GM23338 (cell line): ENCODE measurements at regions not wholly inside any gene's neighbourhood (a gene's known extent, or its start where the extent isn't known, plus 50 kb on each side); places are given as distances from the start of the nearest gene placed in this dataset.
A peak's percentile ranks its signal among the peaks of the same experiment; 100 is the strongest.

Source experiments
- ATAC-seq: fragments of 200-7000 bp; cut with Tn5 transposase; 3 replicates; pipeline ENCODE4 v1.9.1; 2020
- DNase-seq: peaks from one replicate; pipeline ENCODE4 v3.0.0-alpha.2; 2015; ENCODE audit warnings: low spot score
- H2AFZ ChIP-seq: fragments of 200-600 bp; sonication (generic); 2 replicates; pipeline ENCODE4 v1.8.0; 2016; ENCODE audit warnings: antibody characterized with exemption, mild to moderate bottlenecking, moderate library complexity
- H3F3A ChIP-seq: fragments of 200-600 bp; sonication (generic); replicated peaks from 2 replicates; pipeline ENCODE4 v1.8.0; 2017; ENCODE audit warnings: antibody characterized with exemption, mixed run types, low read depth
- H3K27ac ChIP-seq: fragments of 200-600 bp; sonication (generic); 2 replicates; pipeline ENCODE4 v1.6.1; 2016; ENCODE audit warnings: low read depth
- H3K27me3 ChIP-seq: fragments of 200-600 bp; sonication (generic); 2 replicates; pipeline ENCODE4 v1.8.0; 2016; ENCODE audit warnings: mild to moderate bottlenecking, mixed run types, moderate library complexity; ENCODE audit not compliant: insufficient read depth
- H3K36me3 ChIP-seq: fragments of 200-600 bp; sonication (generic); 2 replicates; pipeline ENCODE4 v1.8.0; 2016; ENCODE audit warnings: mild to moderate bottlenecking; ENCODE audit not compliant: insufficient read depth
- H3K4me1 ChIP-seq: fragments of 200-600 bp; sonication (generic); 2 replicates; pipeline ENCODE4 v1.8.0; 2016; ENCODE audit warnings: mild to moderate bottlenecking, moderate library complexity; ENCODE audit not compliant: insufficient read depth
- H3K4me2 ChIP-seq: fragments of 200-600 bp; sonication (generic); 2 replicates; pipeline ENCODE4 v1.7.1; 2017; ENCODE audit warnings: mixed run types
- H3K4me3 ChIP-seq: fragments of 200-600 bp; sonication (generic); 2 replicates; pipeline ENCODE4 v1.6.1; 2016; ENCODE audit warnings: mixed run types
- H3K79me2 ChIP-seq: fragments of 200-600 bp; sonication (generic); replicated peaks from 2 replicates; pipeline ENCODE4 v1.8.0; 2017; ENCODE audit warnings: mild to moderate bottlenecking; ENCODE audit not compliant: insufficient read depth
- H3K9me2 ChIP-seq: fragments of 200-600 bp; sonication (generic); 2 replicates; pipeline ENCODE4 v1.8.0; 2017; ENCODE audit not compliant: insufficient read depth
- H4K20me1 ChIP-seq: fragments of 200-600 bp; sonication (generic); replicated peaks from 2 replicates; pipeline ENCODE4 v1.8.0; 2017; ENCODE audit warnings: mild to moderate bottlenecking; ENCODE audit not compliant: insufficient read depth
- H3K27ac Mint-ChIP-seq: 2 replicates; pipeline ENCODE4 v1.8.0; 2020; ENCODE audit warnings: inconsistent platforms, mild to moderate bottlenecking, moderate library complexity, mixed read lengths
- H3K27me3 Mint-ChIP-seq: 3 replicates; pipeline ENCODE4 v1.8.0; 2022; ENCODE audit warnings: low read depth, mild to moderate bottlenecking, moderate library complexity, mixed read lengths, inconsistent platforms; ENCODE audit not compliant: insufficient read depth, poor library complexity
- H3K36me3 Mint-ChIP-seq: 3 replicates; pipeline ENCODE4 v1.8.0; 2021; ENCODE audit warnings: low read depth, mild to moderate bottlenecking, inconsistent platforms, moderate library complexity, mixed read lengths
- H3K4me1 Mint-ChIP-seq: 3 replicates; pipeline ENCODE4 v1.8.0; 2020; ENCODE audit warnings: mild to moderate bottlenecking, inconsistent platforms, mixed read lengths
- H3K4me3 Mint-ChIP-seq: 3 replicates; pipeline ENCODE4 v1.8.0; 2021; ENCODE audit warnings: moderate library complexity, mild to moderate bottlenecking, inconsistent platforms, mixed read lengths
- H3K9me3 Mint-ChIP-seq: 3 replicates; pipeline ENCODE4 v1.8.0; 2020; ENCODE audit warnings: moderate library complexity, mild to moderate bottlenecking, inconsistent platforms, mixed read lengths
- CREB1 ChIP-seq: fragments of 250-450 bp; sonication (Bioruptor Pico); IDR thresholded peaks from 2 replicates; pipeline ENCODE4 v1.5.0; 2020; ENCODE audit warnings: low read depth, mild to moderate bottlenecking, moderate library complexity
- EZH2 ChIP-seq: fragments of 200-600 bp; sonication (generic); IDR thresholded peaks from one replicate; pipeline ENCODE4 v1.8.0; 2017; ENCODE audit warnings: antibody characterized with exemption, mild to moderate bottlenecking, low read depth; ENCODE audit not compliant: unreplicated experiment
- JUNB ChIP-seq: IDR thresholded peaks from one replicate; pipeline ENCODE4 v1.6.1; 2016; ENCODE audit warnings: antibody characterized with exemption; ENCODE audit not compliant: unreplicated experiment
- TF ChIP-seq, protein P1 (sequence below): IDR thresholded peaks from one replicate; pipeline ENCODE4 v1.6.1; 2018; ENCODE audit warnings: antibody characterized with exemption; ENCODE audit not compliant: unreplicated experiment
- TF ChIP-seq, protein P2 (sequence below), 2 experiments: fragments of 200-600 bp in 1 of 2; sonication (generic) in 1 of 2; conservative IDR thresholded peaks; 2 replicates each; pipeline versions ENCODE4 v1.5.1 to v1.6.1; 2016 to 2017; ENCODE audit warnings: antibody characterized with exemption in 2 of 2, low read depth in 2 of 2, mild to moderate bottlenecking in 2 of 2, moderate library complexity in 1 of 2

DNA sequence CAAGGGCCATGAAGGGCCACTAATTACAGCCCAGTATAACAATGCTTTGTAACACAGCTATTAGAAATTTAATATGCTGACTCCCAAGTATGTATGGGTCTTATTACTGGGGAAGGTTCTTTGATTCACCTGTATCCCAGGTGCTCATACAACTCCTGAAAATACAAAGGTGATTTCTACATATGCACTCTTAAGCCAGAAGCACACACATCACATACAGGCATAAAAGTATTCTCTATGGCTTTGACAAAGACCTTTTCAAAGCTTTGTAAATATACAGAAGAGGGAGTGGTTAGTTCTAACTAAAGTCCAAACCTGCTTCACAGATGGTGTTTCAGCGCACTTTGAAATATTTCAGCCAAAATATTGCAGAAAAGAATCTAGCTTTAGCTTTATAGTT is 191.5 kb downstream of the SNCA start (continued):
- TF ChIP-seq, protein P1, sequence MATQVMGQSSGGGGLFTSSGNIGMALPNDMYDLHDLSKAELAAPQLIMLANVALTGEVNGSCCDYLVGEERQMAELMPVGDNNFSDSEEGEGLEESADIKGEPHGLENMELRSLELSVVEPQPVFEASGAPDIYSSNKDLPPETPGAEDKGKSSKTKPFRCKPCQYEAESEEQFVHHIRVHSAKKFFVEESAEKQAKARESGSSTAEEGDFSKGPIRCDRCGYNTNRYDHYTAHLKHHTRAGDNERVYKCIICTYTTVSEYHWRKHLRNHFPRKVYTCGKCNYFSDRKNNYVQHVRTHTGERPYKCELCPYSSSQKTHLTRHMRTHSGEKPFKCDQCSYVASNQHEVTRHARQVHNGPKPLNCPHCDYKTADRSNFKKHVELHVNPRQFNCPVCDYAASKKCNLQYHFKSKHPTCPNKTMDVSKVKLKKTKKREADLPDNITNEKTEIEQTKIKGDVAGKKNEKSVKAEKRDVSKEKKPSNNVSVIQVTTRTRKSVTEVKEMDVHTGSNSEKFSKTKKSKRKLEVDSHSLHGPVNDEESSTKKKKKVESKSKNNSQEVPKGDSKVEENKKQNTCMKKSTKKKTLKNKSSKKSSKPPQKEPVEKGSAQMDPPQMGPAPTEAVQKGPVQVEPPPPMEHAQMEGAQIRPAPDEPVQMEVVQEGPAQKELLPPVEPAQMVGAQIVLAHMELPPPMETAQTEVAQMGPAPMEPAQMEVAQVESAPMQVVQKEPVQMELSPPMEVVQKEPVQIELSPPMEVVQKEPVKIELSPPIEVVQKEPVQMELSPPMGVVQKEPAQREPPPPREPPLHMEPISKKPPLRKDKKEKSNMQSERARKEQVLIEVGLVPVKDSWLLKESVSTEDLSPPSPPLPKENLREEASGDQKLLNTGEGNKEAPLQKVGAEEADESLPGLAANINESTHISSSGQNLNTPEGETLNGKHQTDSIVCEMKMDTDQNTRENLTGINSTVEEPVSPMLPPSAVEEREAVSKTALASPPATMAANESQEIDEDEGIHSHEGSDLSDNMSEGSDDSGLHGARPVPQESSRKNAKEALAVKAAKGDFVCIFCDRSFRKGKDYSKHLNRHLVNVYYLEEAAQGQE, result no peak
- no peak for TF ChIP-seq CREB1 (CRISPR knock-in tag)

DNA sequence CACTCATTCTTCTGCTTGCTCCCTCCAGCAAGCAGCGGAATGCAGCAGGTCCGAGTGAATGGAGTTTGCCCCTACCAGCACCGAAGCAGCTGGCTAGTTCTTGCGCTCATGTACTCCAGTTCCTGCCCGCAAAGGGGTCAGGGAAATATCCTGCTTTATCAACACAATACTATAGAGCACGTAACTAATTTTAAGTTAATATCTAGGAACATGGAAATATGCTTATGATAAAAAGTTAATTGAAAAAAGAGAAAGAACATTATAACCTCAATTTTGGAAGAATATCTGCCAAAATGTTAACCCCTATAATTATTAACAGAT is 195.6 kb downstream of the SNCA start:
- Histone ChIP-seq H2AFZ (no peak overlapping the region), H4K20me1 (no peaks in the 10 kb centered on the region), H3K4me3 (no peak overlapping the region), H3K4me2 (peak overlapping the region; percentile 28), H3F3A (no peaks in the 10 kb centered on the region), H3K79me2 (no peaks in the 10 kb centered on the region), H3K27ac (no peak overlapping the region), H3K27me3 (no peaks in the 10 kb centered on the region), H3K9me2 (no peaks in the 10 kb centered on the region), H3K4me1 (no peaks in the 10 kb centered on the region; the same call in 1 of the 2 replicates), H3K36me3 (no peaks in the 10 kb centered on the region)
- no peaks in the 10 kb centered on the region for H3K9me3 Mint-ChIP-seq
- DNase-seq, result no peak
- H3K4me1 Mint-ChIP-seq, result peaks cover 10% of the 10 kb centered on the region
- TF ChIP-seq, protein P1, result no peak
- TF ChIP-seq JUNB, result no peak
- no peak for TF ChIP-seq EZH2
- H3K27ac Mint-ChIP-seq, result no peak overlapping the region
- peaks cover 2% of the 10 kb centered on the region for H3K27me3 Mint-ChIP-seq
- H3K4me3 Mint-ChIP-seq, result no peak overlapping the region
- no peak for ATAC-seq
- no peaks in the 10 kb centered on the region for H3K36me3 Mint-ChIP-seq

DNA sequence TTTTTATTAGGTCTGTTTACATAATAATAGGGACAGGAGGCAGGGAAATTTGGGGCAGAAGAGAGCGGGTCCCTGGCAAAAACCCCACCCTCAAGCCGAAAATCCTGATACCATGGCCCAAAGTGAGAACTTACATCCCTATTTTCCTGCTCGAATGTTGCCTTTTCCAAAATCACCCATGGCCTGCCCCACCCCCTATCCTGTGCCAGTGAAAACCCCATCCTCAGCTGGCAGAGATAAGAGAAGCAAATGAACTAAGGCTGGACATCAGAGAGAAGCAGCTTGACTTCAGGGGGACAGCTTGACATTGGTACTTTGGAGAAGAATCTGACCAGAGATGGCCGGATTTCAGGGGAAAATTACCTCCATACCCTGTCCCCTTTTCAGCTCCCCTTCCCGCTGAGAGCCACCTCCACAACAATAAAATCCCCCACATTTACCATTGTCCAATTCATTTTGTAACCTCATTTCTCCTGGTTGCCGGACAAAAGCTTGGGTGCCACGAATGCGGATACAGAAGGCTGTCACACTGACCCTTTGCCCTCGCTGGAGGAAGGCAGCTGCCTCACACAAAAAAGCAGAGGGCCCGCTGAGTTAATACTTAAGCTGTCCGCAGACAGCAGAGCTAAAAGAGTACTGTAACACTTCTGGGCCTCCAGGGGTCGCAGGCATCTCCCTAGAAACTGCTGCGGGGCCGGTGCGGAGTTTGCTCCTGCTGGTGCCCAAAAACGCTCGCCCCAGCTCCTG is 196.2 kb downstream of the SNCA start:
- Histone ChIP-seq H3K79me2 (no peaks in the 10 kb centered on the region), H3K4me2 (peak overlapping the region; percentile 44), H3K9me2 (no peaks in the 10 kb centered on the region), H3K36me3 (no peaks in the 10 kb centered on the region), H3K4me1 (no peaks in the 10 kb centered on the region; the same call in 1 of the 2 replicates), H3F3A (no peaks in the 10 kb centered on the region), H3K4me3 (peak overlapping the region; percentile 18; the same call in 1 of the 2 replicates), H3K27ac (no peak overlapping the region), H3K27me3 (no peaks in the 10 kb centered on the region), H4K20me1 (no peaks in the 10 kb centered on the region), H2AFZ (peak overlapping the region; percentile 67)
- Mint-ChIP-seq H3K4me3 (peak overlapping the region; percentile 40; the same call in 2 of the 3 replicates), H3K27ac (no peak overlapping the region), H3K36me3 (no peaks in the 10 kb centered on the region), H3K4me1 (peaks cover 10% of the 10 kb centered on the region), H3K9me3 (no peaks in the 10 kb centered on the region), H3K27me3 (peaks cover 2% of the 10 kb centered on the region)
- TF ChIP-seq CREB1 (CRISPR knock-in tag), result no peak
- TF ChIP-seq, protein P2, sequence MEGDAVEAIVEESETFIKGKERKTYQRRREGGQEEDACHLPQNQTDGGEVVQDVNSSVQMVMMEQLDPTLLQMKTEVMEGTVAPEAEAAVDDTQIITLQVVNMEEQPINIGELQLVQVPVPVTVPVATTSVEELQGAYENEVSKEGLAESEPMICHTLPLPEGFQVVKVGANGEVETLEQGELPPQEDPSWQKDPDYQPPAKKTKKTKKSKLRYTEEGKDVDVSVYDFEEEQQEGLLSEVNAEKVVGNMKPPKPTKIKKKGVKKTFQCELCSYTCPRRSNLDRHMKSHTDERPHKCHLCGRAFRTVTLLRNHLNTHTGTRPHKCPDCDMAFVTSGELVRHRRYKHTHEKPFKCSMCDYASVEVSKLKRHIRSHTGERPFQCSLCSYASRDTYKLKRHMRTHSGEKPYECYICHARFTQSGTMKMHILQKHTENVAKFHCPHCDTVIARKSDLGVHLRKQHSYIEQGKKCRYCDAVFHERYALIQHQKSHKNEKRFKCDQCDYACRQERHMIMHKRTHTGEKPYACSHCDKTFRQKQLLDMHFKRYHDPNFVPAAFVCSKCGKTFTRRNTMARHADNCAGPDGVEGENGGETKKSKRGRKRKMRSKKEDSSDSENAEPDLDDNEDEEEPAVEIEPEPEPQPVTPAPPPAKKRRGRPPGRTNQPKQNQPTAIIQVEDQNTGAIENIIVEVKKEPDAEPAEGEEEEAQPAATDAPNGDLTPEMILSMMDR (conservative IDR thresholded peaks at IDR 0.05; ENCODE audit: low read depth in 2 of 2), result peak; percentile 76 to 78
- peak; percentile 96 for DNase-seq
- peak; percentile 99 for ATAC-seq
